ENCODE measurements at regions not wholly inside any gene's neighbourhood (a gene's known extent, or its start where the extent isn't known, plus 50 kb on each side); places are given as distances from the start of the nearest gene placed in this dataset.
"Not testable (repeated sequence)": the region's sequence is repeated elsewhere in the genome, so short reads cannot be mapped to it uniquely, and the experiment has no call there.

- H3K36me3 ChIP-seq (ENCODE audit: control insufficient read depth in 1 of 2, insufficient read depth in 2 of 2, low read length in 1 of 2); H3K9me3 ChIP-seq (ENCODE audit: control insufficient read depth, low read length); H3K4me3 ChIP-seq (ENCODE audit: low read length in 2 of 2); DNase-seq; H3K27ac ChIP-seq (ENCODE audit: low read depth in 1 of 2, low read length in 2 of 2); H3K27me3 ChIP-seq (ENCODE audit: control insufficient read depth in 1 of 2, insufficient read depth in 2 of 2, low read length in 1 of 2); ATAC-seq (ENCODE audit: low FRiP score); intact Hi-C loops (cut with DNase I); H3K4me1 ChIP-seq (ENCODE audit: control insufficient read depth in 1 of 2, insufficient read depth in 2 of 2, low read length in 2 of 2): not testable (repeated sequence)
- WGBS, 2 donors, result 71 to 72% methylated on average over 8 of the region's 8 CpGs
These were observed 193.2 kb downstream of the OR2B2 start for GRCh38 chr6:27719039-27719438.

GRCh38 chr6:27706431-27706830 is 205.8 kb downstream of the OR2B2 start:
- Histone ChIP-seq H3K27ac (ENCODE audit: low read depth in 1 of 2, low read length in 2 of 2) (no peak overlapping the region), H3K36me3 (ENCODE audit: control insufficient read depth in 1 of 2, insufficient read depth in 2 of 2, low read length in 1 of 2) (no peaks in the 10 kb centered on the region), H3K9me3 (ENCODE audit: control insufficient read depth, low read length) (no peaks in the 10 kb centered on the region), H3K4me3 (ENCODE audit: low read length in 2 of 2) (no peak overlapping the region), H3K27me3 (ENCODE audit: control insufficient read depth in 1 of 2, insufficient read depth in 2 of 2, low read length in 1 of 2) (no peaks in the 10 kb centered on the region), H3K4me1 (ENCODE audit: control insufficient read depth in 1 of 2, insufficient read depth in 2 of 2, low read length in 2 of 2) (no peaks in the 10 kb centered on the region)
- ATAC-seq (ENCODE audit: low FRiP score) (no peak), DNase-seq (no peak)
- intact Hi-C loops (cut with DNase I), result no loop called here
- WGBS, 2 donors, result 90 to 91% methylated on average over 3 of the region's 3 CpGs

GRCh38 chr6:27700337-27700736 is 211.9 kb downstream of the OR2B2 start:
- intact Hi-C loops (cut with DNase I), result no loop called here
- ATAC-seq (ENCODE audit: low FRiP score), result no peak
- Histone ChIP-seq H3K4me3 (ENCODE audit: low read length in 2 of 2) (no peak overlapping the region), H3K4me1 (ENCODE audit: control insufficient read depth in 1 of 2, insufficient read depth in 2 of 2, low read length in 2 of 2) (no peaks in the 10 kb centered on the region), H3K9me3 (ENCODE audit: control insufficient read depth, low read length) (no peaks in the 10 kb centered on the region), H3K36me3 (ENCODE audit: control insufficient read depth in 1 of 2, insufficient read depth in 2 of 2, low read length in 1 of 2) (no peaks in the 10 kb centered on the region), H3K27me3 (ENCODE audit: control insufficient read depth in 1 of 2, insufficient read depth in 2 of 2, low read length in 1 of 2) (no peaks in the 10 kb centered on the region), H3K27ac (ENCODE audit: low read depth in 1 of 2, low read length in 2 of 2) (no peak overlapping the region)
- WGBS, 2 donors, result 91 to 95% methylated on average over 6 of the region's 6 CpGs
- no peak for DNase-seq

GRCh38 chr6:27694547-27694874 is 217.7 kb downstream of the OR2B2 start:
- Histone ChIP-seq H3K4me3 (ENCODE audit: low read length in 2 of 2) (no peak overlapping the region), H3K27me3 (ENCODE audit: control insufficient read depth in 1 of 2, insufficient read depth in 2 of 2, low read length in 1 of 2) (no peaks in the 10 kb centered on the region), H3K27ac (ENCODE audit: low read depth in 1 of 2, low read length in 2 of 2) (no peak overlapping the region), H3K9me3 (ENCODE audit: control insufficient read depth, low read length) (no peaks in the 10 kb centered on the region), H3K4me1 (ENCODE audit: control insufficient read depth in 1 of 2, insufficient read depth in 2 of 2, low read length in 2 of 2) (no peaks in the 10 kb centered on the region), H3K36me3 (ENCODE audit: control insufficient read depth in 1 of 2, insufficient read depth in 2 of 2, low read length in 1 of 2) (no peaks in the 10 kb centered on the region)
- WGBS, 2 donors, result 44 to 52% methylated on average over 7 of the region's 7 CpGs
- intact Hi-C loops (cut with DNase I), result no loop called here
- no peak for ATAC-seq (ENCODE audit: low FRiP score)
- DNase-seq, result no peak

- no peak overlapping the region for H3K27ac ChIP-seq (ENCODE audit: low read depth in 1 of 2, low read length in 2 of 2)
These were observed 218.2 kb downstream of the OR2B2 start for GRCh38 chr6:27693766-27694546.

GRCh38 chr6:27692133-27692532 is 219.2 kb upstream of the ZNF184 start:
- H3K9me3 ChIP-seq (ENCODE audit: control insufficient read depth, low read length); H3K36me3 ChIP-seq (ENCODE audit: control insufficient read depth in 1 of 2, insufficient read depth in 2 of 2, low read length in 1 of 2); H3K4me1 ChIP-seq (ENCODE audit: control insufficient read depth in 1 of 2, insufficient read depth in 2 of 2, low read length in 2 of 2); ATAC-seq (ENCODE audit: low FRiP score); H3K27me3 ChIP-seq (ENCODE audit: control insufficient read depth in 1 of 2, insufficient read depth in 2 of 2, low read length in 1 of 2); intact Hi-C loops (cut with DNase I); DNase-seq; H3K27ac ChIP-seq (ENCODE audit: low read depth in 1 of 2, low read length in 2 of 2); H3K4me3 ChIP-seq (ENCODE audit: low read length in 2 of 2): not testable (repeated sequence)
- 93 to 94% methylated on average over 10 of the region's 10 CpGs for WGBS, 2 donors

More at GRCh38 chr6:27693766-27694546, 218.2 kb downstream of the OR2B2 start:
- no peak for DNase-seq
- no peaks in the 10 kb centered on the region for H3K27me3 ChIP-seq (ENCODE audit: control insufficient read depth in 1 of 2, insufficient read depth in 2 of 2, low read length in 1 of 2)
- H3K4me3 ChIP-seq (ENCODE audit: low read length in 2 of 2), result peak overlapping the region in 1 of 2 donors; percentile 14
- no peak for ATAC-seq (ENCODE audit: low FRiP score)
- intact Hi-C loops (cut with DNase I), result no loop called here
- no peaks in the 10 kb centered on the region for H3K4me1 ChIP-seq (ENCODE audit: control insufficient read depth in 1 of 2, insufficient read depth in 2 of 2, low read length in 2 of 2)
- WGBS, 2 donors, result 1% methylated on average over 34 of the region's 34 CpGs
- no peaks in the 10 kb centered on the region for H3K36me3 ChIP-seq (ENCODE audit: control insufficient read depth in 1 of 2, insufficient read depth in 2 of 2, low read length in 1 of 2)
- H3K9me3 ChIP-seq (ENCODE audit: control insufficient read depth, low read length), result no peaks in the 10 kb centered on the region

- DNase-seq, result peak; percentile 69 to 80
- ATAC-seq (ENCODE audit: low FRiP score), result peak; percentile 90
- intact Hi-C loops (cut with DNase I), result no loop called here
- H3K9me3 ChIP-seq (ENCODE audit: control insufficient read depth, low read length), result no peaks in the 10 kb centered on the region
- no peaks in the 10 kb centered on the region for H3K4me1 ChIP-seq (ENCODE audit: control insufficient read depth in 1 of 2, insufficient read depth in 2 of 2, low read length in 2 of 2)
- H3K4me3 ChIP-seq (ENCODE audit: low read length in 2 of 2), result peak overlapping the region; percentile 14 to 17
- no peaks in the 10 kb centered on the region for H3K27me3 ChIP-seq (ENCODE audit: control insufficient read depth in 1 of 2, insufficient read depth in 2 of 2, low read length in 1 of 2)
- no peaks in the 10 kb centered on the region for H3K36me3 ChIP-seq (ENCODE audit: control insufficient read depth in 1 of 2, insufficient read depth in 2 of 2, low read length in 1 of 2)
- WGBS, 2 donors, result 2% methylated on average over 28 of the region's 28 CpGs
- H3K27ac ChIP-seq (ENCODE audit: low read depth in 1 of 2, low read length in 2 of 2), result no peak overlapping the region
These were observed 215.2 kb upstream of the ZNF184 start for GRCh38 chr6:27688014-27688586.

GRCh38 chr6:27687154-27688013 is 214.5 kb upstream of the ZNF184 start:
- DNase-seq (peak; percentile 77 to 88), ATAC-seq (ENCODE audit: low FRiP score) (peak; percentile 88)
- intact Hi-C loops (cut with DNase I), result no loop called here
- Histone ChIP-seq H3K27ac (ENCODE audit: low read depth in 1 of 2, low read length in 2 of 2) (no peak overlapping the region), H3K4me1 (ENCODE audit: control insufficient read depth in 1 of 2, insufficient read depth in 2 of 2, low read length in 2 of 2) (no peaks in the 10 kb centered on the region), H3K27me3 (ENCODE audit: control insufficient read depth in 1 of 2, insufficient read depth in 2 of 2, low read length in 1 of 2) (no peaks in the 10 kb centered on the region), H3K36me3 (ENCODE audit: control insufficient read depth in 1 of 2, insufficient read depth in 2 of 2, low read length in 1 of 2) (no peaks in the 10 kb centered on the region), H3K4me3 (ENCODE audit: low read length in 2 of 2) (peak overlapping the region; percentile 14 to 17), H3K9me3 (ENCODE audit: control insufficient read depth, low read length) (no peaks in the 10 kb centered on the region)
- 2 to 3% methylated on average over 43 of the region's 43 CpGs for WGBS, 2 donors
